ENCODE measurements at regions not wholly inside any gene's neighbourhood (a gene's known extent, or its start where the extent isn't known, plus 50 kb on each side); places are given as distances from the start of the nearest gene placed in this dataset.

DNA sequence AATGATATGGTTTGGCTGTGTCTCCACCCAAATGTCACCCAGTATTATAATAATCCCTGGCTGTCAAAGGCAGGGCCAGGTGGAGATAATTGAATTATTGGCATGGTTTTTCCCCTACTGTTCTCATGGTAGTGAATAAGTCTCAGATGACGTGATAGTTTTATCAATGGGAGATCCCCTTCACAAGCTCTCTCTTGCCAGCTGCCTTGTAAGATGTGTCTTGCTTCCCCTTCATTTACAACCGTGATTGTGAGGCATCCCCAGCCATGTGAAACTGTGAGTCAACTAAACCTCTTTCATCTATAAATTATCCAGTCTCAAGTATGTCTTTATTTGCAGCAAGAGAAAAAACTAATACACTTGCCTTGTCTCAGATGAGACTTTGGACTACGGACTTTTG, 907.3 kb upstream of the MANEA start:
- TF ChIP-seq, protein P1, sequence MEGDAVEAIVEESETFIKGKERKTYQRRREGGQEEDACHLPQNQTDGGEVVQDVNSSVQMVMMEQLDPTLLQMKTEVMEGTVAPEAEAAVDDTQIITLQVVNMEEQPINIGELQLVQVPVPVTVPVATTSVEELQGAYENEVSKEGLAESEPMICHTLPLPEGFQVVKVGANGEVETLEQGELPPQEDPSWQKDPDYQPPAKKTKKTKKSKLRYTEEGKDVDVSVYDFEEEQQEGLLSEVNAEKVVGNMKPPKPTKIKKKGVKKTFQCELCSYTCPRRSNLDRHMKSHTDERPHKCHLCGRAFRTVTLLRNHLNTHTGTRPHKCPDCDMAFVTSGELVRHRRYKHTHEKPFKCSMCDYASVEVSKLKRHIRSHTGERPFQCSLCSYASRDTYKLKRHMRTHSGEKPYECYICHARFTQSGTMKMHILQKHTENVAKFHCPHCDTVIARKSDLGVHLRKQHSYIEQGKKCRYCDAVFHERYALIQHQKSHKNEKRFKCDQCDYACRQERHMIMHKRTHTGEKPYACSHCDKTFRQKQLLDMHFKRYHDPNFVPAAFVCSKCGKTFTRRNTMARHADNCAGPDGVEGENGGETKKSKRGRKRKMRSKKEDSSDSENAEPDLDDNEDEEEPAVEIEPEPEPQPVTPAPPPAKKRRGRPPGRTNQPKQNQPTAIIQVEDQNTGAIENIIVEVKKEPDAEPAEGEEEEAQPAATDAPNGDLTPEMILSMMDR (IDR thresholded peaks at IDR 0.05; ENCODE audit: insufficient read depth, low read depth, low read length), result no peak
- no peak for TF ChIP-seq EZH2 (IDR thresholded peaks at IDR 0.05; ENCODE audit: insufficient read depth, low read length)

Measured in astrocyte (in vitro differentiated cells and primary cell).